ENCODE measurements at regions not wholly inside any gene's neighbourhood (a gene's known extent, or its start where the extent isn't known, plus 50 kb on each side); places are given as distances from the start of the nearest gene placed in this dataset.

DNA sequence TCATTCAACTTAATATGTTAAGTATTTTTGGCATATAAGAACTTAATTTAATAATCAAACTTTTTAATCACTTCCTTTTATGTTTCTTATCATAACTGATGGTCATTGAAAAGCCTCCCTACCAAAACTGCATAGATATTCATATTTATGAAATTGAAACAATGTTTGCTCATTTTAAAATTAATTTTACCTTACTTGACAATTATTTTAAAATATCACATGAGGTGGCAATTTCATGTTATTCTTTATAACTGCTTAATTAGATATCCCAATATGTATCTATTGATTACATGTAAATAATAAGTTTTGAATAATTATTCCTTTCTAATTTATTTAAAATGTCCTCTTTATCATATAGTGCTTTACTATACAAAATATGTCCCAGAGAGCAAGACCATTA lies 266.1 kb upstream of the NRIP1 start:
- no peaks in the 10 kb centered on the region for H3K36me3 ChIP-seq
- no peaks in the 10 kb centered on the region for H3K4me1 ChIP-seq
- no peaks in the 10 kb centered on the region for H3K27me3 ChIP-seq (ENCODE audit: low read depth)
- no peak for ATAC-seq
- DNase-seq = no peak
- TF ChIP-seq, protein P1, sequence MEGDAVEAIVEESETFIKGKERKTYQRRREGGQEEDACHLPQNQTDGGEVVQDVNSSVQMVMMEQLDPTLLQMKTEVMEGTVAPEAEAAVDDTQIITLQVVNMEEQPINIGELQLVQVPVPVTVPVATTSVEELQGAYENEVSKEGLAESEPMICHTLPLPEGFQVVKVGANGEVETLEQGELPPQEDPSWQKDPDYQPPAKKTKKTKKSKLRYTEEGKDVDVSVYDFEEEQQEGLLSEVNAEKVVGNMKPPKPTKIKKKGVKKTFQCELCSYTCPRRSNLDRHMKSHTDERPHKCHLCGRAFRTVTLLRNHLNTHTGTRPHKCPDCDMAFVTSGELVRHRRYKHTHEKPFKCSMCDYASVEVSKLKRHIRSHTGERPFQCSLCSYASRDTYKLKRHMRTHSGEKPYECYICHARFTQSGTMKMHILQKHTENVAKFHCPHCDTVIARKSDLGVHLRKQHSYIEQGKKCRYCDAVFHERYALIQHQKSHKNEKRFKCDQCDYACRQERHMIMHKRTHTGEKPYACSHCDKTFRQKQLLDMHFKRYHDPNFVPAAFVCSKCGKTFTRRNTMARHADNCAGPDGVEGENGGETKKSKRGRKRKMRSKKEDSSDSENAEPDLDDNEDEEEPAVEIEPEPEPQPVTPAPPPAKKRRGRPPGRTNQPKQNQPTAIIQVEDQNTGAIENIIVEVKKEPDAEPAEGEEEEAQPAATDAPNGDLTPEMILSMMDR (IDR thresholded peaks at IDR 0.05) = no peak
- no peak overlapping the region for H3K27ac ChIP-seq
- no peak overlapping the region for H3K4me3 ChIP-seq
- intact Hi-C loops (cut with DNase I) = no loop called here
- no peaks in the 10 kb centered on the region for H3K9me3 ChIP-seq

GRCh38 chr21:15332572-15332971 lies 267.8 kb upstream of the NRIP1 start:
- Histone ChIP-seq H3K36me3 (no peaks in the 10 kb centered on the region), H3K4me1 (no peaks in the 10 kb centered on the region), H3K27me3 (ENCODE audit: low read depth) (no peaks in the 10 kb centered on the region), H3K9me3 (no peaks in the 10 kb centered on the region), H3K27ac (no peak overlapping the region), H3K4me3 (no peak overlapping the region)
- TF ChIP-seq, protein P1 (IDR thresholded peaks at IDR 0.05) = no peak
- intact Hi-C loops (cut with DNase I) = no loop called here
- DNase-seq (no peak), ATAC-seq (no peak)

- Histone ChIP-seq H3K27ac (no peak overlapping the region), H3K4me3 (no peak overlapping the region), H3K36me3 (no peaks in the 10 kb centered on the region), H3K27me3 (ENCODE audit: low read depth) (no peaks in the 10 kb centered on the region), H3K4me1 (no peaks in the 10 kb centered on the region), H3K9me3 (no peaks in the 10 kb centered on the region)
- intact Hi-C loops (cut with DNase I) = no loop called here
- ATAC-seq (peak in 1 of 2 donors; percentile 23), DNase-seq (no peak)
- TF ChIP-seq, protein P1 (IDR thresholded peaks at IDR 0.05) = no peak
Measured at GRCh38 chr21:15333136-15333710, 268.4 kb upstream of the NRIP1 start.

GRCh38 chr21:15333951-15334350 lies 269.2 kb upstream of the NRIP1 start:
- TF ChIP-seq, protein P1 (IDR thresholded peaks at IDR 0.05) = no peak
- Histone ChIP-seq H3K27ac (no peak overlapping the region), H3K36me3 (no peaks in the 10 kb centered on the region), H3K9me3 (no peaks in the 10 kb centered on the region), H3K4me3 (no peak overlapping the region), H3K4me1 (no peaks in the 10 kb centered on the region), H3K27me3 (ENCODE audit: low read depth) (no peaks in the 10 kb centered on the region)
- peak; percentile 73 to 85 for ATAC-seq
- intact Hi-C loops (cut with DNase I) = no loop called here
- no peak for DNase-seq

- no peaks in the 10 kb centered on the region for H3K36me3 ChIP-seq
- no peaks in the 10 kb centered on the region for H3K27me3 ChIP-seq (ENCODE audit: low read depth)
- DNase-seq (no peak), ATAC-seq (no peak)
- no peaks in the 10 kb centered on the region for H3K9me3 ChIP-seq
- no peak overlapping the region for H3K4me3 ChIP-seq
- TF ChIP-seq, protein P1 (IDR thresholded peaks at IDR 0.05) = no peak
- no peaks in the 10 kb centered on the region for H3K4me1 ChIP-seq
- intact Hi-C loops (cut with DNase I) = no loop called here
- no peak overlapping the region for H3K27ac ChIP-seq
Measured at GRCh38 chr21:15343066-15343465, 278.3 kb upstream of the NRIP1 start.
